Rectal smooth muscle tissue (tissue), 1 donor: ENCODE measurements at regions not wholly inside any gene's neighbourhood (a gene's known extent, or its start where the extent isn't known, plus 50 kb on each side); places are given as distances from the start of the nearest gene placed in this dataset.

Experiments
- H3K27ac ChIP-seq: one replicate; pipeline ENCODE4 v1.7.0; 2013; ENCODE audit warnings: low read depth, low read length, inconsistent platforms
- H3K27me3 ChIP-seq: one replicate; pipeline ENCODE4 v1.7.0; 2013; ENCODE audit warnings: low read length; ENCODE audit not compliant: control insufficient read depth, insufficient read depth
- H3K36me3 ChIP-seq: one replicate; pipeline ENCODE4 v1.7.0; 2013; ENCODE audit warnings: low read length; ENCODE audit not compliant: control insufficient read depth, insufficient read depth
- H3K4me1 ChIP-seq: one replicate; pipeline ENCODE4 v1.7.0; 2013; ENCODE audit warnings: low read length; ENCODE audit not compliant: control insufficient read depth, insufficient read depth
- H3K4me3 ChIP-seq: one replicate; pipeline ENCODE4 v1.7.0; 2013; ENCODE audit warnings: low read length
- H3K9ac ChIP-seq: one replicate; pipeline ENCODE4 v1.7.0; 2013; ENCODE audit warnings: low read length

DNA sequence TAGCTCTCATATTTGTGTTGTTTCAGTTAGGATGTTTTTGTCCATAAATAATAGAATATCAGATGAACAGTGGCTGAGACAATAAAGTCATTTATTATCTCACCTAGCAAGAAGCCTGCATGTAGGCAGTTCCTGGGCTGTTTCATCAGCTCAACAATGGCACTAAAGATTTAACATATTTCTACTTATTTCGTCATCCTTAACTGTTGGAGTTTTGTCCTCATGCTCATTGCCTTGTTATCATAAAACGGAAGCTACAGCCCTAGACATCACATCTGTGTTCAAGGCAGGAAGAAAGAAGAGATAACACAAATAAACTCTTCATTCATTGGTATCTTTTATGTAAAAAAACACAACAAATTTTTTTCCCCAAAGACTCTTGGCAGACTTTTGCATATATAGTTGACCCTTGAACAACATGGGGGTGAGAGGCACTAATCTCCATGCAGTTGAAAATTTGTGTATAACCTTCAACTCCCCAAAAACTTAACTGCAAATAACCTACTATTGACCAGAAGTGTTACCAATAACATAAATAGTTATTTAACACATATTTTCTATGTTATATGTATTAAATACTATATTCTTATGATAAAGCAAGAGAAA, 277.2 kb upstream of the ADRA1B start:
- Histone ChIP-seq H3K27ac (no peak overlapping the region), H3K36me3 (no peaks in the 10 kb centered on the region), H3K9ac (no peak overlapping the region), H3K4me1 (no peaks in the 10 kb centered on the region), H3K27me3 (no peaks in the 10 kb centered on the region), H3K4me3 (no peak overlapping the region)

DNA sequence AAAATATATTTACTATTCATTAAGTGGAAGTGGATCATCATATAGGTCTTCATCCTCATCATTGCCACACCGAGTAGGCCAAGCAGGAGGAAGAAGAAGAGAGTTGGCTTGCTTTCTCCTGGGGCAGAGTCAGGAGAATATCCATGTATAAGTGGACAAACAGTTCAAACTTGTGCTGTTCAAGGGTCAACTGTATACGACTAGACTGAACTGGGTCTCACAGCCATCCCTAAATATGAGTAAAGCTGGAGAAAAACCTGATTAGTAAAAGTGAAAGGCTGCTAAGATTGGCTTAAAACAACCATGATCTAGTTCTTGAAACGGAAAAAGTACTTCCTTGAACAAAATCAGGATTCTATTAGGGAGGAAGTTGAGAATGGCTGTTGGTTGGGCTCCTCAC, 276.7 kb upstream of the ADRA1B start:
- no peaks in the 10 kb centered on the region for H3K36me3 ChIP-seq
- H3K9ac ChIP-seq: no peak overlapping the region

DNA sequence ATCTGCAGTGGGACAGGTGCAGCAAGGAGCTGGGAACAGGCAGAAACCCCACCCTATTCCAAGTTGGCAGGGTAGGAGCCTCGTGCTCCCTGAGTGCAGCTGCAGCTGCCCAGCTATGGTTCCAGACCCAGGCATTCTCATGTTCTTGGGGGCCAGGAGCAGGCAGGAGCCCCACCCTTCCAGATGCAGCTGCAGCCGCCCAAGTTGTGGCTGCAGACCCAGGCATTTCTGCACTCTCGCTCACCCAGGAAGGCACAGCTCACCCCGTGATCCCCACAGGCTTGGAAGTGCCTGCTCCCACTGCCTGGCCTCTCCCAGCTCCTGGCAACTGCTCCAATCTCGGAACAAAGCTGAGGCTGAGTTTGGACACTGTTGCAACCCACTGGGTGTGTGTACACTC, 275.8 kb upstream of the ADRA1B start:
- H3K4me3 ChIP-seq: no peak overlapping the region
- H3K27ac ChIP-seq: no peak overlapping the region
- H3K36me3 ChIP-seq: no peaks in the 10 kb centered on the region
- H3K4me1 ChIP-seq: no peaks in the 10 kb centered on the region
- no peak overlapping the region for H3K9ac ChIP-seq
- no peaks in the 10 kb centered on the region for H3K27me3 ChIP-seq

More for the DNA sequence above, 276.7 kb upstream of the ADRA1B start:
- H3K27ac ChIP-seq: no peak overlapping the region
- no peaks in the 10 kb centered on the region for H3K4me1 ChIP-seq
- no peak overlapping the region for H3K4me3 ChIP-seq
- no peaks in the 10 kb centered on the region for H3K27me3 ChIP-seq

DNA sequence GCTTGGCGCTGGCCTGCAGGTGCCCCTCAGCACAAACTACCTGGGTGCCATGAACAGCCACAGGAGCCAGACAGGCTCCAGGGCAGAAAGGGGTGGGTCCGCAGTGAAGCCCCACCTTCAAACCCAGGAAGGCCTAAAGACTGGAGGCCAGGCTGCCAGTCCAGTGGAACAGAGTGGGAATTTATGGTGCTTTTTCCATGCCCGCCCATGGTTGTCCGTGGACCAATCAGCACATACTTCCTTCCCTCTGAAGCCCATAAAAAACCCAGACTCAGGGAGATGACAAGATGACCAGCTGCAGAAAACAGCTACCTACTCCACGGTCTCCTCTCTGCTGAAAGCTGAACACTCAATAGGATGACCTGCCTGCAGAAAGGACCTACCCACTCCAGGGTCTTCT, 275.4 kb upstream of the ADRA1B start:
- Histone ChIP-seq H3K27ac (no peak overlapping the region), H3K4me3 (no peak overlapping the region), H3K36me3 (no peaks in the 10 kb centered on the region), H3K27me3 (no peaks in the 10 kb centered on the region), H3K4me1 (no peaks in the 10 kb centered on the region), H3K9ac (no peak overlapping the region)

DNA sequence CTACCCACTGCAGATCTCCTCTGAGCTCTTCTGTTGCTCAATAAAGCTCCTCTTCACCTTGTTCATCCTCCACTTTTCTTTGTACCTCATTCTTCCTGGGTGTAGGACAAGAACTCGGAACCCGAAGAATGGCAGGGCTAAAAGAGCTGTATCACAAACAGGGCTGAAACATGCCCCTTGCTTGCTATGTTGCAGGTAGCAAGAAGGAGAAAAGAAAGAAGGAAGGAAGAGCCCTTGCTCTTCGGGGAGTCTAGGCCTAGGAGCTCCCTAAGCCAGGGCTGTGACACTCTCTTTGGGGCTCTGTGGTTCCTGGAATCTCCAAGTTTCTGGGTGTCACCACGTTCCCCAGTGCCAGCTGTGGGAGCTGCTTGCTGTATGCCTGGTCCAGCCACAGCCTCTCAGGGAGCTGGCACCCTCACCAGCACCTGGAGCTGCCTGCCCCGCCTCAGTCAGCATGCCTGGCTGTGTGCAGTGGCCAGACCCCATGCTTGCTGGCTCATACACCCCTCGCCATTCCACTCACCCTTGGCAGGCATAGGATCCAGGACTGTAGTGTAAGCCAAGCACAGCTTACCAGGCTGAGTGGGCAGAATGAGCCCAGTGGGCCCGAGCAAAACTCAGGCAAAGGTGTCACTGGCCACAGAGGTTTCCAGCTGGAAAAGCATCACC, 274.8 kb upstream of the ADRA1B start:
- no peak overlapping the region for H3K9ac ChIP-seq
- no peaks in the 10 kb centered on the region for H3K4me1 ChIP-seq
- H3K4me3 ChIP-seq: no peak overlapping the region
- H3K27me3 ChIP-seq: no peaks in the 10 kb centered on the region
- H3K36me3 ChIP-seq: no peaks in the 10 kb centered on the region
- H3K27ac ChIP-seq: no peak overlapping the region

DNA sequence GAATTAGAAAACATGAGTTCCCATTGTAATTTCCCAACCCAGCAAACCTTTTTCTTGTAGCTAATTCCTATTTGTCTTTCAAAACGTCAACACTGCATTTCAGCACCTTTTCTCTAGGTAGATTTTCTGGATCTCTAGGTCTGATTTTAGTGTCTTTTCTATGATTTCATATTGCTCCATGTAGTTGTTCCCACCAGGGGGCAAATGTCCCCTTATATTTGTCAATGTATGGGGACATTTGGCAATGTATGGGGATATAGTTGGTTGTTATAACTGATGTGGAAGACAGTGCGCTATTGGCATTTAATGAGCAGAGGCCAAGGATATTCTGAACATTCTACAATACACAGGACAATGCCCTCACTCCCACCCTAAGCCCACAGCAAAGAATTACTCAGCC, 273.9 kb upstream of the ADRA1B start:
- Histone ChIP-seq H3K4me3 (no peak overlapping the region), H3K4me1 (no peaks in the 10 kb centered on the region), H3K27me3 (no peaks in the 10 kb centered on the region), H3K9ac (no peak overlapping the region), H3K27ac (no peak overlapping the region), H3K36me3 (no peaks in the 10 kb centered on the region)

DNA sequence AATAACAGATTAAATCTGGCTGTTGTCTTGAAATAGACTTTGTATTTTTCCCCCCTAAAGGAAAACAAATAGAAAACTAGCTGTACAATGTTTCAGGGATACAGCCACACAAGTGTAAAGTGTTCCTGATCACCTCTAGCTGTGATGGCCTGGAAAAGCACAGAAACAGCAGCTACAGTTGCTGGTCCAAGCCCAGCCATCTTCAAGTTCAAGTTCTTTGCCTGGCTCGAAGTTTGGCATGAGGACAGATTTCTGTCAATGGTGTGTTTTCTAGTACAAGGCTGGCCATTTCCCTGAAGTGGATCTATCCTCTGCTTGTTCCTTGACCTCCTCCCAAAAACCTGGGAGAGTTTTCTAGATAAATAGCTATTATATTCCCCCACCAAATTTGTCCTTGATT, 272.2 kb upstream of the ADRA1B start:
- Histone ChIP-seq H3K36me3 (no peaks in the 10 kb centered on the region), H3K27ac (no peak overlapping the region), H3K4me1 (no peaks in the 10 kb centered on the region), H3K4me3 (no peak overlapping the region), H3K27me3 (no peaks in the 10 kb centered on the region), H3K9ac (no peak overlapping the region)

DNA sequence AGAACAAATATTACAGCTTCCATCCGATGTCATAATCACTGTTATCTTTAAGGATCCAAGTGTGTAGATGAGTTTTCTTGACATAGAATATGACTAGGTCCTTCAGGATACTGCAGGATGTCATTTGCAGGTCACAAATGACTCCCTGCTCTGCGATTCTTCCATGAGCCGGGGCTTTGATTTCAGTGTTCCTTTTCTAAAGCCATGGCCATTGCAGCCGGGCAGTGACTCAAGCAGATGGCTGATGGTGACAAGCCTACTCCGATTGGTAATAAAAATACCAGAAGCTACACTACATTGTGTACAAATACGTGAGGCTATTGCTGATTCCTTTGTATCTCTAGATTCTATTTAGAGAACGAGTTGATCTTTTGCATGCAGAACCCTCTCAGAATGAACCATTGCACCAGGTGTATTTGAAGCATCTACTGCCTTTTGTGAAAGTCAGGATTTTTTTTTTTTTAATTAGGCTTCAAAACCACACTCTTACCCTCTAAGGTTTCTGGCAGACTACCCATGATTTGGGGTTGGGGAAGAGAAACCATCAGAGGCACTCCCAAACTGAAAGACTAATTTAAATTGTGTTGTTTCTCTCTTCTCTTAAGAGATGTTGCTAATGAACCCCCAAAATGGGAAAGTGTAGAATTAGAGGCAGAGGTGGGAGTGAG, 271.0 kb upstream of the ADRA1B start:
- Histone ChIP-seq H3K4me1 (no peaks in the 10 kb centered on the region), H3K4me3 (no peak overlapping the region), H3K36me3 (no peaks in the 10 kb centered on the region), H3K9ac (no peak overlapping the region), H3K27ac (no peak overlapping the region), H3K27me3 (no peaks in the 10 kb centered on the region)

DNA sequence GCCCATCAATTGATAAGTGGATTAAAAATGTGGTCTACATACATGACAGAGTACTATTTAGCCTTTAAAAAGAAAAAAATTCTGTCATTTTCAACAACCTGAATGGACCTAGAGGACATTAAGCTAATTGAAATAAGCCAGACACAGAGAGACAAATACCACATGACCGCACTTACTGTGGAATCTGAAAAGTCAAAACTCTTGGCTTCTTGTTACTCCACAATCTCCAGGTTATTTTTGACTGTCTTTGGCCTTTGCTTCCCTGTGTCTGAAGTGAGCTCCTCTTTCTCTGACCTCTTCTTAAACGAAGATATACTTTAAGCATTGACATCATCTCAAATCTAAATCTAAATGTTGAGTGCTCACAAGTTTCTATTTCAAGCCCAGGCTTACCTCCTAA, 265.5 kb upstream of the ADRA1B start:
- no peaks in the 10 kb centered on the region for H3K4me1 ChIP-seq
- no peak overlapping the region for H3K4me3 ChIP-seq
- H3K36me3 ChIP-seq: no peaks in the 10 kb centered on the region
- H3K9ac ChIP-seq: no peak overlapping the region
- no peak overlapping the region for H3K27ac ChIP-seq
- H3K27me3 ChIP-seq: no peaks in the 10 kb centered on the region

DNA sequence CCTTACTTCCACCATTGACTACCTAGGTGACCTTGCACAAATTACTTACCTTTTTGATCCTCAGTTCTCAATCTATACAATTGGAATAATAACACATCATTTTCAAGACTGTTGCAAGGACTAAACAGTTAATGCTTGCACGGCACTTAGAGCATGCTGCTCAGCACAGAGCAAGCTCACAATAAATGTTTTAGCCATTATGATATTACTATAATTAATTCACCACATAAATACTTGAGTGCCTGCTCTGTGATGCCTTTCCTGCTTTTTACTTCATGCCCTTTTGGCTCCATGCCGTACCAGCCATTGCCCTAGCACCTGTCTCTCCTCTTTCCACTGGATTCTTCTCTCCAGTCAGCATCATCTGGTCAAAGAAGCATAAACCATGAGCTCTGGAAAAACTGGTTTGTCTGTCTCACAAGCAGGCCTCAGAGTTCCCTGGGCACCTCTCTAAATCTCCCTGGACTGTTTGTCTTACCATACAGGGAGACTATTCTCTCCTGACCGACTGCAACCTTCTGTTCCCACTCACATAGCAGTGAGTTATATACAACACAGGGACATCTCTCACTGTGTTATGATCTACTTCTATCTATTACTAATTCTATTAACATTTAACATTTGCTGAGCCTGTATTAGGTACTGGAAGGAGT, 260.4 kb upstream of the ADRA1B start:
- no peaks in the 10 kb centered on the region for H3K36me3 ChIP-seq
- no peaks in the 10 kb centered on the region for H3K27me3 ChIP-seq
- H3K9ac ChIP-seq: no peak overlapping the region
- H3K27ac ChIP-seq: no peak overlapping the region
- no peaks in the 10 kb centered on the region for H3K4me1 ChIP-seq
- no peak overlapping the region for H3K4me3 ChIP-seq

DNA sequence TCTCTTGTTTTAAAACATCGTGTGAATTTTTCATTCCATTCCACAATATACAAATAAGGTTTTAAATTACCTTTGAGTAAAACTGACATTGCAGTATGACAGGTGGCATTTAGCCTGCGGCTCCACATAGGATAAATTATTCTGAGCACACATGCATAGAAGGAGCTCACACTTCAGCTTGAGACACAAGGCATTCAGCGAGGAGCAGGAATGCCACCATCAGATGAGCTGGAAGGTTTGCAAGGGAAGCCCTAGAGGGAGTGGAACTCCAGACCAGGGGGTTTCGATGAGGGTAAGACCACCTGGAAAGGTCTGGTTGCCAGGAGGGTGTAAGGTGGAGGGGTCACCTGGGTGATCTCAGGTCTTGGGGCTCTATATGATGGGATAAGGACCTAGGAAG, 259.0 kb upstream of the ADRA1B start:
- H3K27ac ChIP-seq: no peak overlapping the region
- no peak overlapping the region for H3K9ac ChIP-seq
- H3K36me3 ChIP-seq: no peaks in the 10 kb centered on the region
- no peak overlapping the region for H3K4me3 ChIP-seq
- H3K27me3 ChIP-seq: no peaks in the 10 kb centered on the region
- H3K4me1 ChIP-seq: no peaks in the 10 kb centered on the region

DNA sequence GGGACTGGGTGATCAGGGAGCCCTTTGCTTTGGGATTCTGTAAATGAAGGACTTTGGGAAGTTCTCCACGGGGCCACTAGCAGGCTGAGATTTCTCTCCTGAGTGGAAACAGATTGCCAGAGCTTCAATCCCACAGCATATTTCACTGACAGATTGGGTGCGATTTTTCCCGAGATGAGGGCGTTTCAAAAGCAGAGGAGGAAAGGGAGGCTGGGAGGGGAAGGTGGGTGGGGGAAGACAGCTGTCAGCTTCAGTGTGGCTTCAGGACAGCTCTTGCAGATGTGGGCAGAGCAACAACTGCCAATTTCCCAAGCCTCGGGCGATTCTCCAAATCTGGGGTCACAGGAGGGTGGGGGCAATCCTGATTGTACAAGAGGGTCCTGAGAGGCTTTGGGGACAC, 258.5 kb upstream of the ADRA1B start:
- no peak overlapping the region for H3K27ac ChIP-seq
- no peak overlapping the region for H3K4me3 ChIP-seq
- no peaks in the 10 kb centered on the region for H3K36me3 ChIP-seq
- no peak overlapping the region for H3K9ac ChIP-seq
- no peaks in the 10 kb centered on the region for H3K27me3 ChIP-seq
- no peaks in the 10 kb centered on the region for H3K4me1 ChIP-seq
